ENCODE measurements at regions not wholly inside any gene's neighbourhood (a gene's known extent, or its start where the extent isn't known, plus 50 kb on each side); places are given as distances from the start of the nearest gene placed in this dataset.

DNA sequence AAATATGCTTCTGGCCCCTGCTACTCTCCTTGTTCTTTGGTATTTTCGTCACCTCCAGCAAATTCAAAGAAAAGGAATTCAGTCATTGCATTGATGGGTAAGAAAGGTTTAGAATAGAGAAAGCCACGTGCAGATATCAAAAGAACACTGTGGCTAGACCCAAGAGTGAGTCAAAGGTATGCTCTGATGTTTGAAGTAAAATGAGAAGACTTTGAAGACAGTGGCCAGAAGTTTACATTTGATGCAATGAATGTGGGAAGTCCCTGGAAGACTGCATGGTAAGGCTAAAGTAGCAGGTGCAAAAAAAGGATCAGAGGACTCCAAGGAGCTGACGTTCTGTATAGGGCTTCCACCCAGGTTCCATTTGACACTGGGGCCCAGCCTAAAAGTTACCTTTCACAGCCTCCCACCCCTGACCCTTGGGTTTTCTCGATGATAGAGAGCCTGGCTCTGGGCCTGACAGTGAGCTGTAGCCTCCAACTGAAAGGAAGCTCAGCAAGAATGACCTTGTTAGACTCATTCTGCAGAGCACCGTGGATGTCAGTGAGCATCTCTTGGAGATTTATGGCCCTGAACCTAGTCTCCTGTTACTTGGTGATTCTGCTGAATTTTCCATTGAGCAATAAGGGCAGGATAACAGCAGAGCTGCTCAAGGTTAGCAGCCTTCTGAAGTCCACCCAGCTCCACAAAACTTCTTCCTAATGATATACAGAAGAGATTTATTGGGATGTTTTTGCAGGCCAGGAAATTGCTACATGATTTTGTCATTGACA lies 223.7 kb upstream of the RBBP8 start:
- Histone ChIP-seq H3K27me3 (ENCODE audit: control insufficient read depth in 2 of 2, insufficient read depth in 2 of 2, low read length in 2 of 2) (no peaks in the 10 kb centered on the region), H2AFZ (ENCODE audit: insufficient read depth, low read depth, low read length, poor library complexity, severe bottlenecking) (no peak overlapping the region), H3K9me3 (replicated peaks in 1 of 2; ENCODE audit: control insufficient read depth in 1 of 2, insufficient read depth in 1 of 2, low read length in 2 of 2) (no peaks in the 10 kb centered on the region), H3K27ac (ENCODE audit: low read depth in 1 of 2, low read length in 2 of 2) (no peak overlapping the region), H3K4me1 (ENCODE audit: control insufficient read depth in 1 of 2, insufficient read depth in 2 of 2, low read length in 2 of 2) (no peaks in the 10 kb centered on the region), H3K4me3 (replicated peaks in 1 of 3; ENCODE audit: low read depth in 2 of 3, low read length in 3 of 3) (no peak overlapping the region), H4K20me1 (ENCODE audit: insufficient read depth, low read length) (no peaks in the 10 kb centered on the region), H3K9ac (ENCODE audit: insufficient read depth, low read length, poor library complexity, severe bottlenecking) (no peak overlapping the region), H3K36me3 (replicated peaks in 1 of 2; ENCODE audit: control insufficient read depth in 1 of 2, insufficient read depth in 2 of 2, low read length in 2 of 2) (no peaks in the 10 kb centered on the region), H3K4me2 (replicated peaks; ENCODE audit: extremely low read depth, low read length, poor library complexity, severe bottlenecking) (no peak overlapping the region), H3K79me2 (ENCODE audit: insufficient read depth, low read length) (no peaks in the 10 kb centered on the region)
- peaks cover 0 to 2% (median 1%) of the 10 kb centered on the region in 3 donors for H3K27me3 Mint-ChIP-seq (ENCODE audit: low read depth in 3 of 3)
- H3K36me3 Mint-ChIP-seq = no peaks in the 10 kb centered on the region
- intact Hi-C loops (cut with micrococcal nuclease) = loop anchor here in 1 of 2 donors (10.0 kb wide), 1 partner anchor 715 kb away; no protein-coding TSS in a partner anchor
- H3K4me3 Mint-ChIP-seq = no peak overlapping the region
- no peaks in the 10 kb centered on the region for H3K4me1 Mint-ChIP-seq
- no peak overlapping the region for H3K27ac Mint-ChIP-seq
- TF ChIP-seq CTCF (IDR thresholded peaks at IDR 0.05) = no peak
- H3K9me3 Mint-ChIP-seq = no peaks in the 10 kb centered on the region
- WGBS (ENCODE audit: insufficient coverage) = 58% methylated on average over 3 of the region's 5 CpGs
- DNase-seq = no peak

GRCh38 chr18:22710673-22711191 lies 222.4 kb upstream of the RBBP8 start:
- Mint-ChIP-seq H3K27me3 (ENCODE audit: low read depth in 3 of 3) (peaks cover 0 to 2% (median 1%) of the 10 kb centered on the region in 3 donors), H3K4me1 (no peaks in the 10 kb centered on the region)

More at GRCh38 chr18:22710673-22711191, 222.4 kb upstream of the RBBP8 start:
- Histone ChIP-seq H3K4me2 (replicated peaks; ENCODE audit: extremely low read depth, low read length, poor library complexity, severe bottlenecking) (no peak overlapping the region), H3K9ac (ENCODE audit: insufficient read depth, low read length, poor library complexity, severe bottlenecking) (no peak overlapping the region), H3K9me3 (replicated peaks in 1 of 2; ENCODE audit: control insufficient read depth in 1 of 2, insufficient read depth in 1 of 2, low read length in 2 of 2) (no peaks in the 10 kb centered on the region), H3K27me3 (ENCODE audit: control insufficient read depth in 2 of 2, insufficient read depth in 2 of 2, low read length in 2 of 2) (no peaks in the 10 kb centered on the region), H3K27ac (ENCODE audit: low read depth in 1 of 2, low read length in 2 of 2) (no peak overlapping the region), H4K20me1 (ENCODE audit: insufficient read depth, low read length) (no peaks in the 10 kb centered on the region), H3K4me1 (ENCODE audit: control insufficient read depth in 1 of 2, insufficient read depth in 2 of 2, low read length in 2 of 2) (no peaks in the 10 kb centered on the region), H3K36me3 (replicated peaks in 1 of 2; ENCODE audit: control insufficient read depth in 1 of 2, insufficient read depth in 2 of 2, low read length in 2 of 2) (no peaks in the 10 kb centered on the region), H3K4me3 (replicated peaks in 1 of 3; ENCODE audit: low read depth in 2 of 3, low read length in 3 of 3) (no peak overlapping the region), H3K79me2 (ENCODE audit: insufficient read depth, low read length) (no peaks in the 10 kb centered on the region), H2AFZ (ENCODE audit: insufficient read depth, low read depth, low read length, poor library complexity, severe bottlenecking) (no peak overlapping the region)
- no peaks in the 10 kb centered on the region for H3K9me3 Mint-ChIP-seq
- no peaks in the 10 kb centered on the region for H3K36me3 Mint-ChIP-seq
- intact Hi-C loops (cut with micrococcal nuclease) = no loop called here
- TF ChIP-seq CTCF (IDR thresholded peaks at IDR 0.05) = no peak
- DNase-seq = no peak
- H3K27ac Mint-ChIP-seq = no peak overlapping the region
- H3K4me3 Mint-ChIP-seq = no peak overlapping the region
- WGBS (ENCODE audit: insufficient coverage) = 100% methylated on average over 2 of the region's 5 CpGs

Measured in CD14-positive monocyte (primary cell).